ENCODE measurements at regions not wholly inside any gene's neighbourhood (a gene's known extent, or its start where the extent isn't known, plus 50 kb on each side); places are given as distances from the start of the nearest gene placed in this dataset.
"Not testable (repeated sequence)": the region's sequence is repeated elsewhere in the genome, so short reads cannot be mapped to it uniquely, and the experiment has no call there.

- not testable (repeated sequence) for TF ChIP-seq EP300, POLR2AphosphoS5 (IDR thresholded peaks at IDR 0.05)
Observed at GRCh38 chr2:39917371-39917770, 138.3 kb upstream of the THUMPD2 start.

All from esophagus muscularis mucosa (tissue), 3 donors.